HEK293 (cell line): ENCODE measurements at regions not wholly inside any gene's neighbourhood (a gene's known extent, or its start where the extent isn't known, plus 50 kb on each side); places are given as distances from the start of the nearest gene placed in this dataset.

ENCODE experiments used
- CTCF ChIA-PET: fragments of 350-600 bp; formaldehyde crosslinking; extraction: SDS; loops from one replicate; lab custom pipeline; 2021; ENCODE audit warnings: antibody characterized with exemption; lab: Yijun Ruan, JAX
- POLR2A ChIA-PET: fragments of 300-600 bp; formaldehyde crosslinking; extraction: SDS; loops from one replicate; lab custom pipeline; 2020; ENCODE audit warnings: antibody characterized with exemption, inconsistent platforms; lab: Yijun Ruan, JAX
- H3K27ac ChIP-seq: fragments of 200-500 bp; sonication (Bioruptor generic); 2 replicates; pipeline ENCODE4 v1.5.1; 2014; ENCODE audit warnings: low read depth, low read length, control low read depth, inconsistent platforms; ENCODE audit errors: extremely low read depth
- H3K36me3 ChIP-seq, 2 experiments: fragments of 200-500 bp in 1 of 2; sonication (Bioruptor generic) in 1 of 2; 1 replicate in 1 of 2; 2 replicates in 1 of 2; pipeline ENCODE4 v1.5.1; 2014 to 2017; ENCODE audit warnings: inconsistent platforms in 2 of 2, low read length in 2 of 2; ENCODE audit not compliant: control insufficient read depth in 2 of 2, insufficient read depth in 1 of 2
- H3K4me1 ChIP-seq: fragments of 200-500 bp; sonication (Bioruptor generic); 2 replicates; pipeline ENCODE4 v1.5.1; 2014; ENCODE audit warnings: mild to moderate bottlenecking, low read length, inconsistent platforms; ENCODE audit not compliant: control insufficient read depth, insufficient read depth
- H3K4me3 ChIP-seq: 2 replicates; pipeline ENCODE4 v1.5.1; 2011; ENCODE audit warnings: low read depth, mild to moderate bottlenecking, control low read depth, low read length, moderate library complexity
- H3K9me3 ChIP-seq: fragments of 200-500 bp; sonication (Bioruptor generic); 2 replicates; pipeline ENCODE4 v1.5.1; 2014; ENCODE audit warnings: low read depth, low read length, inconsistent platforms; ENCODE audit not compliant: control insufficient read depth, insufficient read depth
- GLIS1 ChIP-seq: fragments of 450-650 bp; formaldehyde crosslinking; IDR thresholded peaks from 2 replicates; pipeline ENCODE4 v1.5.1; 2016; ENCODE audit warnings: missing biosample characterization, missing genetic modification characterization
- KLF10 ChIP-seq: fragments of 450-650 bp; IDR thresholded peaks from 2 replicates; pipeline ENCODE4 v1.5.1; 2018; ENCODE audit warnings: missing biosample characterization, mild to moderate bottlenecking, missing genetic modification characterization
- KLF9 ChIP-seq: fragments of 450-650 bp; formaldehyde crosslinking; IDR thresholded peaks from 2 replicates; pipeline ENCODE4 v1.5.1; 2016; ENCODE audit warnings: missing biosample characterization, missing genetic modification characterization, low read depth
- OSR2 ChIP-seq: fragments of 450-650 bp; formaldehyde crosslinking; IDR thresholded peaks from 2 replicates; pipeline ENCODE4 v1.5.1; 2016; ENCODE audit warnings: missing biosample characterization, missing genetic modification characterization
- PRDM1 ChIP-seq: fragments of 450-650 bp; formaldehyde crosslinking; IDR thresholded peaks from 2 replicates; pipeline ENCODE4; 2016; ENCODE audit warnings: missing biosample characterization, missing genetic modification characterization
- REPIN1 ChIP-seq: fragments of 450-650 bp; formaldehyde crosslinking; IDR thresholded peaks from 2 replicates; pipeline ENCODE4 v1.5.1; 2017; ENCODE audit warnings: missing biosample characterization, missing genetic modification characterization, low read depth
- SP2 ChIP-seq: fragments of 450-650 bp; formaldehyde crosslinking; IDR thresholded peaks from 2 replicates; pipeline ENCODE4 v1.5.1; 2016; ENCODE audit warnings: missing biosample characterization, missing genetic modification characterization
- YY1 ChIP-seq: fragments of 450-650 bp; formaldehyde crosslinking; IDR thresholded peaks from 2 replicates; pipeline ENCODE4 v1.5.1; 2018; ENCODE audit warnings: missing biosample characterization, missing genetic modification characterization
- ZBTB17 ChIP-seq: fragments of 450-650 bp; formaldehyde crosslinking; IDR thresholded peaks from 2 replicates; pipeline ENCODE4 v1.5.1; 2016; ENCODE audit warnings: missing biosample characterization, missing genetic modification characterization
- ZFP37 ChIP-seq: fragments of 450-650 bp; formaldehyde crosslinking; IDR thresholded peaks from 2 replicates; pipeline ENCODE4 v1.5.1; 2016; ENCODE audit warnings: missing biosample characterization, missing genetic modification characterization
- ZFP41 ChIP-seq: fragments of 450-650 bp; formaldehyde crosslinking; IDR thresholded peaks from 2 replicates; pipeline ENCODE4 v1.5.1; 2016; ENCODE audit warnings: missing biosample characterization, missing genetic modification characterization, borderline replicate concordance
- ZNF112 ChIP-seq: fragments of 450-650 bp; formaldehyde crosslinking; IDR thresholded peaks from 2 replicates; pipeline ENCODE4 v1.5.0; 2017; ENCODE audit warnings: missing biosample characterization, missing genetic modification characterization
- ZNF155 ChIP-seq: fragments of 450-650 bp; formaldehyde crosslinking; IDR thresholded peaks from 2 replicates; pipeline ENCODE4 v1.5.1; 2016; ENCODE audit warnings: missing biosample characterization, missing genetic modification characterization
- ZNF350 ChIP-seq: fragments of 450-650 bp; formaldehyde crosslinking; IDR thresholded peaks from 2 replicates; pipeline ENCODE4 v1.5.0; 2017; ENCODE audit warnings: missing biosample characterization, mild to moderate bottlenecking, missing genetic modification characterization
- ZNF366 ChIP-seq: fragments of 450-650 bp; formaldehyde crosslinking; conservative IDR thresholded peaks from 2 replicates; pipeline ENCODE4 v1.5.1; 2016; ENCODE audit warnings: missing biosample characterization, missing genetic modification characterization
- ZNF473 ChIP-seq: fragments of 450-650 bp; formaldehyde crosslinking; IDR thresholded peaks from 2 replicates; pipeline ENCODE4 v1.5.1; 2017; ENCODE audit warnings: missing biosample characterization, missing genetic modification characterization
- ZNF548 ChIP-seq: fragments of 450-650 bp; formaldehyde crosslinking; IDR thresholded peaks from 2 replicates; pipeline ENCODE4 v1.5.1; 2016; ENCODE audit warnings: missing biosample characterization, missing genetic modification characterization
- ZNF585B ChIP-seq: fragments of 450-650 bp; formaldehyde crosslinking; IDR thresholded peaks from 2 replicates; pipeline ENCODE4 v1.5.1; 2016; ENCODE audit warnings: missing biosample characterization, missing genetic modification characterization
- ZNF610 ChIP-seq: fragments of 450-650 bp; formaldehyde crosslinking; IDR thresholded peaks from 2 replicates; pipeline ENCODE4 v1.5.1; 2016; ENCODE audit warnings: missing biosample characterization, missing genetic modification characterization, borderline replicate concordance
- TF ChIP-seq, protein P1 (sequence below): fragments of 450-650 bp; formaldehyde crosslinking; IDR thresholded peaks from 2 replicates; pipeline ENCODE4; 2016; ENCODE audit warnings: missing biosample characterization, missing genetic modification characterization
- TF ChIP-seq, protein P2 (sequence below): fragments of 450-650 bp; formaldehyde crosslinking; conservative IDR thresholded peaks from 2 replicates; pipeline ENCODE4 v1.5.1; 2016; ENCODE audit warnings: low read depth, missing biosample characterization, missing genetic modification characterization
- TF ChIP-seq, protein P3 (sequence below): fragments of 450-650 bp; IDR thresholded peaks from 2 replicates; pipeline ENCODE4 v1.5.1; 2018; ENCODE audit warnings: missing biosample characterization, mild to moderate bottlenecking, missing genetic modification characterization
- TF ChIP-seq, protein P4 (sequence below): fragments of 450-650 bp; formaldehyde crosslinking; IDR thresholded peaks from 2 replicates; pipeline ENCODE4 v1.5.1; 2016; ENCODE audit warnings: missing biosample characterization, missing genetic modification characterization, borderline replicate concordance

DNA sequence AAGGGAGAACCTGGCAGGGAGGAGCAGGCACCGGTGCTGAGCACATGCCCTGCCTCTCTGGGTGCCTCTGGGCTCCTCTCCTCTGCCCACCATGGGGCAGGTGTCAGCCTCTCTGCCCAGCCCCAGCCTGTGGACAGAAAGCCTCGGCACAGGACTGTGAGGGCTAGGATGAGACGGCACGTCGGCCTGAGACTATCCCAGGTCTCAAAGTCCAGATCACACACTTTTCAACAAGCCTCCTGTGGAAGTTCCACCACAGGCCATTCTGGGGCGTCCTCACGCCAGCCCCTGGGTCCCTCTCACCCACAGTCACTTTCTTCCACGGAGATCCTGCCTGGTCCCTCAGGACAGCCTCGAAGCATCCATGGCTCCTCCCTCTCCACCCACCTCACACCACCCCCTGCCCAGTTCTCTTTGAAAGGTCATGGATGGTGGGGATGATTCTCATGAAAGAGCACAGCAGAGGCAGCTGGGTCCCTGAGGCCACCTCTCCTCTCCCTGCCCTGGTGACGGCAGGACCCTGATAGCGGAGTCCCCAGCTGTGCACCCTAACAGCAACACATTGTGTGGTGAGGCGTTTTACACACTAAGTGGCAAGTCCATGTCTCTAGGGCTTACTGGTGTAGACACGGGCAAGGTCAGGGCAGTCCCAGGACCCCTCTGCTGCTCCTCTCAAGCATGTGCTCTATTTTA, 569.4 kb upstream of the SALL3 start (continued):
- TF ChIP-seq ZNF585B (tag by site-specific recombination) (no peak), PRDM1 (no peak)

DNA sequence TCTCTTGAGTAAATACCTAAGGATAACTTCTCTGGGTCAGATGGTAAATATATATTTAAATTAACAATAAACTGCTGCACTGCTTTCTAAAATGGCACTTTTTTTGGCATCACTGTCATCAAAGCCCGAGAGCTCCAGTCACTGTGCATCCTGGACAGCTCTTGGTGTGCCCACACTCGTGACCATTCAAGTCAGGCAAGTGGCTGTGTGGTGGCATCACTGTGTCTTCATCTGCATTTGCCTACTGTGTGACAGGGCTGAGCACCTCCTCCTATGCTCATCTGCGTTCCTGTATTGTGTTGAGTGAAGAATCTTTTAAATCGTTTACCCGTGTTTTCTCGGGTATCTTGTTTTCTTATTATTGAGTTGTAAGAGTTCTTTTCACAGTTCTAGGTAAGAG, 568.1 kb upstream of the SALL3 start:
- Histone ChIP-seq H3K4me1 (peaks cover 5% of the 10 kb centered on the region), H3K4me3 (no peak overlapping the region), H3K9me3 (no peaks in the 10 kb centered on the region), H3K27ac (no peak overlapping the region), H3K36me3 (no peaks in the 10 kb centered on the region)
- TF ChIP-seq, protein P1, sequence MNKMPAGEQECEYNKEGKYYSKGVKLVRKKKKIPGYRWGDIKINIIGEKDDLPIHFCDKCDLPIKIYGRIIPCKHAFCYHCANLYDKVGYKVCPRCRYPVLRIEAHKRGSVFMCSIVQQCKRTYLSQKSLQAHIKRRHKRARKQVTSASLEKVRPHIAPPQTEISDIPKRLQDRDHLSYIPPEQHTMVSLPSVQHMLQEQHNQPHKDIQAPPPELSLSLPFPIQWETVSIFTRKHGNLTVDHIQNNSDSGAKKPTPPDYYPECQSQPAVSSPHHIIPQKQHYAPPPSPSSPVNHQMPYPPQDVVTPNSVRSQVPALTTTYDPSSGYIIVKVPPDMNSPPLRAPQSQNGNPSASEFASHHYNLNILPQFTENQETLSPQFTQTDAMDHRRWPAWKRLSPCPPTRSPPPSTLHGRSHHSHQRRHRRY (tag by site-specific recombination): no peak
- no peak for TF ChIP-seq YY1 (tag by site-specific recombination)
- TF ChIP-seq, protein P2, sequence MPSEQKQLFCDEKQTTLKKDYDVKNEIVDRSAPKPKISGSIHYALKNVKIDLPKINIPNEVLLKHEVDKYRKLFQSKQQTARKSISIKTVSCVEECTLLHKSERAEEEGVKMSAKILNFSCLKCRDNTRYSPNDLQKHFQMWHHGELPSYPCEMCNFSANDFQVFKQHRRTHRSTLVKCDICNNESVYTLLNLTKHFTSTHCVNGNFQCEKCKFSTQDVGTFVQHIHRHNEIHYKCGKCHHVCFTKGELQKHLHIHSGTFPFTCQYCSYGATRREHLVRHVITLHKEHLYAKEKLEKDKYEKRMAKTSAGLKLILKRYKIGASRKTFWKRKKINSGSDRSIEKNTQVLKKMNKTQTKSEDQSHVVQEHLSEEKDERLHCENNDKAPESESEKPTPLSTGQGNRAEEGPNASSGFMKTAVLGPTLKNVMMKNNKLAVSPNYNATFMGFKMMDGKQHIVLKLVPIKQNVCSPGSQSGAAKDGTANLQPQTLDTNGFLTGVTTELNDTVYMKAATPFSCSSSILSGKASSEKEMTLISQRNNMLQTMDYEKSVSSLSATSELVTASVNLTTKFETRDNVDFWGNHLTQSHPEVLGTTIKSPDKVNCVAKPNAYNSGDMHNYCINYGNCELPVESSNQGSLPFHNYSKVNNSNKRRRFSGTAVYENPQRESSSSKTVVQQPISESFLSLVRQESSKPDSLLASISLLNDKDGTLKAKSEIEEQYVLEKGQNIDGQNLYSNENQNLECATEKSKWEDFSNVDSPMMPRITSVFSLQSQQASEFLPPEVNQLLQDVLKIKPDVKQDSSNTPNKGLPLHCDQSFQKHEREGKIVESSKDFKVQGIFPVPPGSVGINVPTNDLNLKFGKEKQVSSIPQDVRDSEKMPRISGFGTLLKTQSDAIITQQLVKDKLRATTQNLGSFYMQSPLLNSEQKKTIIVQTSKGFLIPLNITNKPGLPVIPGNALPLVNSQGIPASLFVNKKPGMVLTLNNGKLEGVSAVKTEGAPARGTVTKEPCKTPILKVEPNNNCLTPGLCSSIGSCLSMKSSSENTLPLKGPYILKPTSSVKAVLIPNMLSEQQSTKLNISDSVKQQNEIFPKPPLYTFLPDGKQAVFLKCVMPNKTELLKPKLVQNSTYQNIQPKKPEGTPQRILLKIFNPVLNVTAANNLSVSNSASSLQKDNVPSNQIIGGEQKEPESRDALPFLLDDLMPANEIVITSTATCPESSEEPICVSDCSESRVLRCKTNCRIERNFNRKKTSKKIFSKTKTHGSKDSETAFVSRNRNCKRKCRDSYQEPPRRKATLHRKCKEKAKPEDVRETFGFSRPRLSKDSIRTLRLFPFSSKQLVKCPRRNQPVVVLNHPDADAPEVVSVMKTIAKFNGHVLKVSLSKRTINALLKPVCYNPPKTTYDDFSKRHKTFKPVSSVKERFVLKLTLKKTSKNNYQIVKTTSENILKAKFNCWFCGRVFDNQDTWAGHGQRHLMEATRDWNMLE: no peak
- TF ChIP-seq ZNF155: no peak
- no peak for TF ChIP-seq ZFP41 (tag by site-specific recombination)
- TF ChIP-seq SP2: no peak
- no peak for TF ChIP-seq ZNF610 (tag by site-specific recombination)
- TF ChIP-seq OSR2 (tag by site-specific recombination): no peak
- no peak for TF ChIP-seq ZNF366 (tag by site-specific recombination)
- TF ChIP-seq KLF9 (tag by site-specific recombination): no peak
- TF ChIP-seq ZBTB17: no peak
- TF ChIP-seq ZNF473 (tag by site-specific recombination): no peak
- no peak for TF ChIP-seq ZFP37 (tag by site-specific recombination)
- TF ChIP-seq ZNF350 (tag by site-specific recombination): no peak
- TF ChIP-seq GLIS1 (tag by site-specific recombination): no peak
- TF ChIP-seq ZNF112 (tag by site-specific recombination): no peak
- no peak for TF ChIP-seq ZNF548
- TF ChIP-seq KLF10 (tag by site-specific recombination): no peak
- ChIA-PET CTCF (interaction anchor here (0.6 kb wide), 1 partner anchor 1274 kb away, joined by 10 read pairs; no protein-coding TSS in a partner anchor), POLR2A (interaction anchor here (0.7 kb wide), 1 partner anchor 718 kb away, joined by 4 read pairs; no protein-coding TSS in a partner anchor)

DNA sequence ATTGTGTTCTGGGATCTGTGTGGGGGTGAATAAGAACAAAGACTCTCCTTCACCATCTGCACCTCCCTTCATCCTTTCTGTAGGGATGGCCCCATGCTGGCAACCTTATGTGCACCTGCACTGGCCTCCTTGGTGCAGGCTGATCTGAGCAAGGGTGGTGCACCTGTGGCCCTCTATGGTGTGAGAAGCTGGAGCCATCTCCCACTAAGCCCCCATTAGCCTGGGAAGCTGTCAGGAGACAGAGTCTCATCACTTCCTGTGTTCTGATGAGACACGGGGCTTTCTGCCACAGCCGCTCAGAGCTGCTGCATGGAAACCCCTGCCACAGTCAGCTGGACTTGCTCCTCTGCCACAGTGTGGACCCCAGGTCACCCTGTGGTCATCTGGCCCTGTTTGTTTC, 565.3 kb upstream of the SALL3 start:
- Histone ChIP-seq H3K4me3 (no peak overlapping the region), H3K27ac (no peak overlapping the region), H3K36me3 (no peaks in the 10 kb centered on the region), H3K4me1 (no peaks in the 10 kb centered on the region), H3K9me3 (no peaks in the 10 kb centered on the region)
- ChIA-PET POLR2A (no interaction called here), CTCF (interaction anchor here (0.7 kb wide), 1 partner anchor 180 kb away, joined by 3 read pairs; no protein-coding TSS in a partner anchor)
- TF ChIP-seq REPIN1 (tag by site-specific recombination) (no peak), ZNF112 (tag by site-specific recombination) (no peak)
- TF ChIP-seq, protein P3, sequence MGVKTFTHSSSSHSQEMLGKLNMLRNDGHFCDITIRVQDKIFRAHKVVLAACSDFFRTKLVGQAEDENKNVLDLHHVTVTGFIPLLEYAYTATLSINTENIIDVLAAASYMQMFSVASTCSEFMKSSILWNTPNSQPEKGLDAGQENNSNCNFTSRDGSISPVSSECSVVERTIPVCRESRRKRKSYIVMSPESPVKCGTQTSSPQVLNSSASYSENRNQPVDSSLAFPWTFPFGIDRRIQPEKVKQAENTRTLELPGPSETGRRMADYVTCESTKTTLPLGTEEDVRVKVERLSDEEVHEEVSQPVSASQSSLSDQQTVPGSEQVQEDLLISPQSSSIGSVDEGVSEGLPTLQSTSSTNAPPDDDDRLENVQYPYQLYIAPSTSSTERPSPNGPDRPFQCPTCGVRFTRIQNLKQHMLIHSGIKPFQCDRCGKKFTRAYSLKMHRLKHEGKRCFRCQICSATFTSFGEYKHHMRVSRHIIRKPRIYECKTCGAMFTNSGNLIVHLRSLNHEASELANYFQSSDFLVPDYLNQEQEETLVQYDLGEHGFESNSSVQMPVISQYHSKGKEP (tag by site-specific recombination): no peak
- TF ChIP-seq, protein P4, sequence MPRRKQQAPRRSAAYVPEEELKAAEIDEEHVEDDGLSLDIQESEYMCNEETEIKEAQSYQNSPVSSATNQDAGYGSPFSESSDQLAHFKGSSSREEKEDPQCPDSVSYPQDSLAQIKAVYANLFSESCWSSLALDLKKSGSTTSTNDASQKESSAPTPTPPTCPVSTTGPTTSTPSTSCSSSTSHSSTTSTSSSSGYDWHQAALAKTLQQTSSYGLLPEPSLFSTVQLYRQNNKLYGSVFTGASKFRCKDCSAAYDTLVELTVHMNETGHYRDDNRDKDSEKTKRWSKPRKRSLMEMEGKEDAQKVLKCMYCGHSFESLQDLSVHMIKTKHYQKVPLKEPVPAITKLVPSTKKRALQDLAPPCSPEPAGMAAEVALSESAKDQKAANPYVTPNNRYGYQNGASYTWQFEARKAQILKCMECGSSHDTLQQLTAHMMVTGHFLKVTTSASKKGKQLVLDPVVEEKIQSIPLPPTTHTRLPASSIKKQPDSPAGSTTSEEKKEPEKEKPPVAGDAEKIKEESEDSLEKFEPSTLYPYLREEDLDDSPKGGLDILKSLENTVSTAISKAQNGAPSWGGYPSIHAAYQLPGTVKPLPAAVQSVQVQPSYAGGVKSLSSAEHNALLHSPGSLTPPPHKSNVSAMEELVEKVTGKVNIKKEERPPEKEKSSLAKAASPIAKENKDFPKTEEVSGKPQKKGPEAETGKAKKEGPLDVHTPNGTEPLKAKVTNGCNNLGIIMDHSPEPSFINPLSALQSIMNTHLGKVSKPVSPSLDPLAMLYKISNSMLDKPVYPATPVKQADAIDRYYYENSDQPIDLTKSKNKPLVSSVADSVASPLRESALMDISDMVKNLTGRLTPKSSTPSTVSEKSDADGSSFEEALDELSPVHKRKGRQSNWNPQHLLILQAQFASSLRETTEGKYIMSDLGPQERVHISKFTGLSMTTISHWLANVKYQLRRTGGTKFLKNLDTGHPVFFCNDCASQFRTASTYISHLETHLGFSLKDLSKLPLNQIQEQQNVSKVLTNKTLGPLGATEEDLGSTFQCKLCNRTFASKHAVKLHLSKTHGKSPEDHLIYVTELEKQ: no peak
